HUES64 (cell line): ENCODE measurements at regions not wholly inside any gene's neighbourhood (a gene's known extent, or its start where the extent isn't known, plus 50 kb on each side); places are given as distances from the start of the nearest gene placed in this dataset.
A peak's percentile ranks its signal among the peaks of the same experiment; 100 is the strongest.

Experiments used
- H3K27ac ChIP-seq: 2 replicates; pipeline ENCODE4 v1.7.0; 2013; ENCODE audit warnings: low read depth, low read length, inconsistent platforms
- H3K27me3 ChIP-seq: 2 replicates; pipeline ENCODE4 v1.6.1; 2013; ENCODE audit warnings: mild to moderate bottlenecking, low read length; ENCODE audit not compliant: insufficient read depth
- H3K36me3 ChIP-seq: 2 replicates; pipeline ENCODE4 v1.6.1; 2013; ENCODE audit warnings: mild to moderate bottlenecking, low read length; ENCODE audit not compliant: insufficient read depth
- H3K4me1 ChIP-seq: 2 replicates; pipeline ENCODE4 v1.6.1; 2013; ENCODE audit warnings: mild to moderate bottlenecking, low read length, moderate library complexity; ENCODE audit not compliant: insufficient read depth
- H3K4me3 ChIP-seq: 2 replicates; pipeline ENCODE4 v1.5.1; 2013; ENCODE audit warnings: mild to moderate bottlenecking, low read length, moderate library complexity
- H3K9ac ChIP-seq: 2 replicates; pipeline ENCODE4 v1.6.1; 2013; ENCODE audit warnings: mild to moderate bottlenecking, low read depth, low read length
- H3K9me3 ChIP-seq: 2 replicates; pipeline ENCODE4 v1.6.1; 2013; ENCODE audit warnings: low read depth, low read length; ENCODE audit not compliant: insufficient read depth
- WGBS: fragments of 150-250, 120-280 bp; methylation state at CpG from one replicate; pipeline ENCODE4 v1.1.7; 2013; ENCODE audit warnings: missing lambda C conversion rate; 5-methylcytosine and 5-hydroxymethylcytosine counted together

DNA sequence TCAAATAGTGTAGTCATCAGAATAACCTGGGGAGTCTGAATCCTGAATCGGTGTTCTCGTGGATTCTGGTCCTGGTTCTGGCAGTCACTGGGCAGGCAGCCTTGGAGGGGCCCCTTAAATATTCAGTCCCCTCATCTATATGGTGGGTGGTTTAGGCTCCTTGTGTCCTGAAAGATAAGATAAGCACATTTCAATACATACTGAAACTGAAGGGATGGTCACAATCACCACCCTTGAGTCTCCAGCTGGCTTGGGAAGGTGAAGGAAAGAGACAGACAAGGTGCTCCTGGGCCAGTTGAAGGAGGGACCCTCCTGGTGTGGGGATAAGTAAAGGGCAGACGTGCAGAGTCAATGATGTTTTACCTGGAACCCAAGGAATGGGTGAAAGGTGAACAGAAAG lies 146.7 kb downstream of the CXCL12 start:
- WGBS, result 92% methylated on average over 2 of the region's 3 CpGs
- no peak overlapping the region for H3K9ac ChIP-seq
- H3K27ac ChIP-seq, result no peak overlapping the region

DNA sequence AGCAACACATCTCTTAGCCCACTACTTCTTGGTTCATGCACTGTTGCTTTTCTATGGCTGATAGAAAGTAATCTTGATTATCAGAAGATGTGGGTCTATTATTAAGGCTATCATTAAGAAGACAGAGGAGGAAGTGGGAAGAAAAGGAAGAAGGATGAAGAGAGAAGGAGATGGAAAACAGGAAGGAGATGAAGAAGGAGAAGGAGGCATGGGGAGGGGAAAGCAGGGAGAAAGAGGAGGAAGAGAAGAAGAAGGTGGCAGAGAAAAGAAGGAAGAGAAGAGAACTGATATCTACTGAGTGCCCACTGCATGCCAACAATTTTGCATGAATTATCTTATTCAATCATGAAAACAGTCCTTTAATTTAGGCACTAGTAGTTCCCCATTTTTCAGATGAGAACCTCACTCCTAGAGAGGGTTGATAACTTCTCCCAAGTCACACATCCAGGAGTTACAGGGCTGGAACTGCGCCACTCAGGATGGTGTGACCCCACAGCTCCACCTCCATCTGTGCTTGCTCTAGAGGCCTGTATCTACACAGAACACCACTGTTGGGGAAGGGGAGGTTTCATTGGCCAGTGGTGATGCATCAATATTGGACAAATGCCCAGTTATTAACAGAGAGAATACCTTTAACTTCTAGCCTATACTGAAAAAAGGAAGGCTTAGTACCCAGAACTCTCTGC lies 147.4 kb downstream of the CXCL12 start:
- H3K36me3 ChIP-seq, result no peaks in the 10 kb centered on the region
- peaks cover 12% of the 10 kb centered on the region for H3K27me3 ChIP-seq
- peaks cover 27% of the 10 kb centered on the region for H3K4me1 ChIP-seq
- H3K4me3 ChIP-seq, result no peak overlapping the region
- H3K9me3 ChIP-seq, result no peaks in the 10 kb centered on the region
- H3K27ac ChIP-seq, result no peak overlapping the region
- H3K9ac ChIP-seq, result no peak overlapping the region
- WGBS, result 86% methylated on average over 1 of the region's 1 CpG

More for the DNA sequence above, 146.7 kb downstream of the CXCL12 start:
- no peak overlapping the region for H3K4me3 ChIP-seq
- H3K27me3 ChIP-seq, result peaks cover 12% of the 10 kb centered on the region
- H3K4me1 ChIP-seq, result peaks cover 21% of the 10 kb centered on the region
- no peaks in the 10 kb centered on the region for H3K36me3 ChIP-seq
- H3K9me3 ChIP-seq, result no peaks in the 10 kb centered on the region

DNA sequence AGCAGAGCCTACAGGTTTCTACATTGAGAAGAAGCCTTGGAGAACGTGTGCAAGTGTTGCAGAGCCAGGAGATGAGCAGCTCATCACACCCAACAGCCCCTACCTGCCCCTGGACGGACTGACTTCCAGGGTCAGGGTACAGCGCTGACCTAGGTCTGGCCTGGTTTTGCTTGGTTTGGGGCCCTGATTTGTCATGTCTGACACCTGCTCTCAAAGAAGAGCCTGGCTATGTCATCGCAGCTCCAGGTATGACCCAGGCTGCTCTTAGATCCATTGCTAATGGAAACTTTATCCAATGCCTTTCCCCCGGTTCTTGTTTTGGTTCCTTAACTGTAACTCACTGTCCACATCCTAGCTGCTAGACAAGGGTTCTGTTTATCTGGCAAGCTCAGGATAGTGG lies 149.5 kb downstream of the CXCL12 start:
- H3K9ac ChIP-seq, result no peak overlapping the region

GRCh38 chr10:44234483-44234875 lies 150.4 kb downstream of the CXCL12 start:
- 31% methylated on average over 3 of the region's 3 CpGs for WGBS
- no peaks in the 10 kb centered on the region for H3K9me3 ChIP-seq
- peak overlapping the region; percentile 50; the same call in 1 of the 2 replicates for H3K4me3 ChIP-seq
- H3K27me3 ChIP-seq, result no peaks in the 10 kb centered on the region; the same call in 1 of the 2 replicates
- H3K4me1 ChIP-seq, result peaks cover 32% of the 10 kb centered on the region
- H3K9ac ChIP-seq, result no peak overlapping the region
- no peaks in the 10 kb centered on the region for H3K36me3 ChIP-seq
- peak overlapping the region; percentile 5; the same call in 1 of the 2 replicates for H3K27ac ChIP-seq

More for the DNA sequence above, 149.5 kb downstream of the CXCL12 start:
- Histone ChIP-seq H3K27me3 (peaks cover 5% of the 10 kb centered on the region; the same call in 1 of the 2 replicates), H3K36me3 (no peaks in the 10 kb centered on the region), H3K9me3 (no peaks in the 10 kb centered on the region), H3K4me3 (no peak overlapping the region), H3K27ac (no peak overlapping the region), H3K4me1 (peaks cover 32% of the 10 kb centered on the region)
- WGBS, result 95% methylated on average over 5 of the region's 5 CpGs

- peak overlapping the region; percentile 50 for H3K4me3 ChIP-seq
These were observed 151.1 kb downstream of the CXCL12 start for GRCh38 chr10:44233561-44234482.

GRCh38 chr10:44217274-44217820 lies 167.6 kb downstream of the CXCL12 start:
- peaks cover 33% of the 10 kb centered on the region for H3K9me3 ChIP-seq
- no peak overlapping the region for H3K27ac ChIP-seq
- WGBS, result 93% methylated on average over 3 of the region's 3 CpGs
- H3K9ac ChIP-seq, result no peak overlapping the region
- H3K36me3 ChIP-seq, result no peaks in the 10 kb centered on the region
- H3K27me3 ChIP-seq, result no peaks in the 10 kb centered on the region
- H3K4me1 ChIP-seq, result no peaks in the 10 kb centered on the region
- no peak overlapping the region for H3K4me3 ChIP-seq

More at GRCh38 chr10:44233561-44234482, 151.1 kb downstream of the CXCL12 start:
- no peaks in the 10 kb centered on the region for H3K9me3 ChIP-seq
- H3K4me1 ChIP-seq, result peaks cover 32% of the 10 kb centered on the region
- peak overlapping the region; percentile 96 for H3K27ac ChIP-seq
- no peaks in the 10 kb centered on the region; the same call in 1 of the 2 replicates for H3K27me3 ChIP-seq
- no peaks in the 10 kb centered on the region for H3K36me3 ChIP-seq
- peak overlapping the region; percentile 68 for H3K9ac ChIP-seq
- 4% methylated on average over 19 of the region's 23 CpGs for WGBS

- no peak overlapping the region for H3K27ac ChIP-seq
- no peaks in the 10 kb centered on the region for H3K4me1 ChIP-seq
- H3K9me3 ChIP-seq, result peaks cover 33% of the 10 kb centered on the region
- H3K36me3 ChIP-seq, result no peaks in the 10 kb centered on the region
- 90% methylated on average over 2 of the region's 2 CpGs for WGBS
- no peaks in the 10 kb centered on the region for H3K27me3 ChIP-seq
- H3K9ac ChIP-seq, result no peak overlapping the region
- H3K4me3 ChIP-seq, result no peak overlapping the region
These were observed 168.8 kb downstream of the CXCL12 start for GRCh38 chr10:44216073-44216472.

DNA sequence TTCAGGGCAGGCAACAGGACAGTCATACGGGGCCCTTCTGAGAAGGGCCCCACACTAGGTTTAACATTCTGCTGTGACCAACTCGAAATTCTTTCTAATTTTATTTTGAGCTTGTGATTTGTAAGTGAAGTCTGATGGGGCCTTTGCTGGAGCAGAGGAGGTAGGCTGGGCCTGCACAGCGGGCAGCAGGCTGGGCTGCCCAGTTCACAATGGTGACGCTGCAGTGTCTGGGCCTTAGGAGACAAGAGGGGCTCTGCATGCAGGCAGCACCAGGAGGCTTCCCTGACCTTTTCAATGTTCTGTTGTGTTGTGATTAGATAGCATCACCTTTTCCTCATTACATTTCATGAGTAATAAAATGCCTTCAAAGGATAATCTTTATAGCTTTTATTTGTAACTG lies 175.1 kb downstream of the CXCL12 start:
- Histone ChIP-seq H3K9ac (no peak overlapping the region), H3K9me3 (peaks cover 14% of the 10 kb centered on the region; the same call in 1 of the 2 replicates), H3K4me3 (no peak overlapping the region), H3K27ac (no peak overlapping the region), H3K27me3 (no peaks in the 10 kb centered on the region), H3K36me3 (no peaks in the 10 kb centered on the region), H3K4me1 (peaks cover 13% of the 10 kb centered on the region; the same call in 1 of the 2 replicates)
- WGBS, result 81% methylated on average over 4 of the region's 4 CpGs

- H3K4me1 ChIP-seq, result peaks cover 16% of the 10 kb centered on the region; the same call in 1 of the 2 replicates
- WGBS, result 97% methylated on average over 9 of the region's 9 CpGs
- H3K9me3 ChIP-seq, result no peaks in the 10 kb centered on the region
- H3K9ac ChIP-seq, result no peak overlapping the region
- H3K27ac ChIP-seq, result no peak overlapping the region
- no peak overlapping the region for H3K4me3 ChIP-seq
- no peaks in the 10 kb centered on the region for H3K27me3 ChIP-seq
- no peaks in the 10 kb centered on the region for H3K36me3 ChIP-seq
These were observed 177.7 kb downstream of the CXCL12 start for GRCh38 chr10:44207160-44207559.

DNA sequence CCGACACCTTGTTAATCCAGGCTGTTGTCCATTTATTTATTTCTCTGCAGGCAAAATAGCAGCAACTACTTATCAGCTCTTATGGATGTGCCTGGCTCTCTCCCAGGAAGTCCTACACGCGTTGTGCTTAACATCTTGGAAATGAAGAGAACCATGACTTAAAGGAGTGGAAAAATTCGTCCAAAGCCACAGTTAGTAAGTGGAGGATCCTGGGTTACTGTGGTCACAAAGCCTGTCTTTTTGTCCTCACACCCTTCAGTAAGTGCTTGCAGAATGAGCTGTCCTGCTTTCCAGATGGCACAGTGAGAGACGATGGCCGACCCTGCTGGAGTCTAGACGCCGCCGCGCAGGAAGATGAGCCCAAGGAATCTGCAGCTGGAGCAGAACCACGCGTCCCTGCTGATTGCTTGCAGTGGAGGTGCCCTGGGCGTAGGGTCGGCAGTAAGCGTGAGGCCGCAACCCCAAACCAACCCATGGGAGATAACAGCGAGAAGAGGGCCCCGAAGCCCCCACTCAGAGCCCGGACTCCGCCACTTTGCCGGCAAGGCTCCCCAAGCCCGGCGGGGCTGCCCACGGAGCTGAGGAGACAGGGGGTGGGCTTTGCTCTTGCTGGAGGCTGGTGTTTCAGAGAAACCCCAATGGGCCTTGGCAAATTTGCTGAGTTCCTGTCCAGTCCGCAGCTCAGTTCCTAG lies 178.6 kb downstream of the CXCL12 start:
- Histone ChIP-seq H3K4me3 (no peak overlapping the region), H3K9ac (no peak overlapping the region), H3K36me3 (no peaks in the 10 kb centered on the region), H3K4me1 (peaks cover 16% of the 10 kb centered on the region; the same call in 1 of the 2 replicates), H3K27ac (no peak overlapping the region), H3K27me3 (no peaks in the 10 kb centered on the region), H3K9me3 (no peaks in the 10 kb centered on the region)
- 94% methylated on average over 25 of the region's 25 CpGs for WGBS
